H1 (cell line): ENCODE measurements at regions not wholly inside any gene's neighbourhood (a gene's known extent, or its start where the extent isn't known, plus 50 kb on each side); places are given as distances from the start of the nearest gene placed in this dataset.

Experiments
- CTCF ChIA-PET: fragments of 300-600 bp; sonication (Branson Sonifier 250); formaldehyde crosslinking; loops from one replicate; lab custom pipeline; 2021; ENCODE audit not compliant: partially characterized antibody; lab: Charles Lee
- POLR2A ChIA-PET: fragments of 300-600 bp; sonication (Branson Sonifier 250); formaldehyde crosslinking; loops from one replicate; lab custom pipeline; 2021; ENCODE audit warnings: inconsistent platforms; ENCODE audit not compliant: partially characterized antibody; lab: Charles Lee
- DNase-seq, 2 experiments: peaks; one replicate each; pipeline versions ENCODE4 v3.0.0 to v3.0.0-alpha.2; 2010 to 2022; ENCODE audit warnings: low spot score in 2 of 2, low read depth in 1 of 2, mixed read lengths in 1 of 2
- FAIRE-seq: peaks from 2 replicates; lab custom pipeline; 2011; peaks lifted over from hg19 to GRCh38; lab: Jason Lieb, UNC
- H2AFZ ChIP-seq: 2 replicates; pipeline ENCODE4 v1.8.1; 2012; ENCODE audit warnings: low read length, inconsistent platforms
- H2AK5ac ChIP-seq: 2 replicates; pipeline ENCODE4 v1.6.1; 2013; ENCODE audit warnings: low read depth, low read length
- H2BK120ac ChIP-seq: replicated peaks from 2 replicates; pipeline ENCODE3; 2013; ENCODE audit warnings: low read depth, low read length, inconsistent platforms
- H2BK12ac ChIP-seq: 2 replicates; pipeline ENCODE4 v1.6.1; 2013; ENCODE audit warnings: low read depth, low read length
- H2BK15ac ChIP-seq: 2 replicates; pipeline ENCODE4 v1.6.1; 2013; ENCODE audit warnings: low read length
- H2BK20ac ChIP-seq: 2 replicates; pipeline ENCODE4 v1.6.1; 2013; ENCODE audit warnings: low read length
- H2BK5ac ChIP-seq: 2 replicates; pipeline ENCODE4 v1.6.1; 2013; ENCODE audit warnings: low read depth, low read length
- H3K14ac ChIP-seq: 2 replicates; pipeline ENCODE4 v1.6.1; 2013; ENCODE audit warnings: inconsistent platforms; ENCODE audit not compliant: insufficient read length
- H3K18ac ChIP-seq: 2 replicates; pipeline ENCODE4 v1.6.1; 2013; ENCODE audit warnings: low read length; ENCODE audit errors: extremely low read depth
- H3K23ac ChIP-seq: 2 replicates; pipeline ENCODE4 v1.6.1; 2013; ENCODE audit warnings: inconsistent platforms; ENCODE audit not compliant: insufficient read length
- H3K23me2 ChIP-seq: 2 replicates; pipeline ENCODE4 v1.6.1; 2013; ENCODE audit warnings: low read depth, low read length
- H3K27ac ChIP-seq: 2 replicates; pipeline ENCODE4 v1.6.1; 2011; ENCODE audit warnings: low read depth, low read length, inconsistent platforms
- H3K27me3 ChIP-seq, 4 experiments: replicated peaks in 1 of 4; 1 replicate in 1 of 4; 2 replicates in 3 of 4; pipeline versions ENCODE4 v1.6.1 to v1.8.1; 2011 to 2013; ENCODE audit warnings: low read length in 3 of 4, mild to moderate bottlenecking in 3 of 4, inconsistent platforms in 2 of 4, mixed read lengths in 2 of 4, moderate library complexity in 1 of 4; ENCODE audit not compliant: control insufficient read depth in 3 of 4, insufficient read depth in 3 of 4; ENCODE audit errors: extremely low read depth in 1 of 4
- H3K36me3 ChIP-seq, 4 experiments: 2 replicates each; pipeline versions ENCODE4 v1.6.1 to v1.8.1; 2011 to 2013; ENCODE audit warnings: mild to moderate bottlenecking in 4 of 4, low read length in 3 of 4, moderate library complexity in 2 of 4, control low read depth in 1 of 4, inconsistent platforms in 1 of 4; ENCODE audit not compliant: insufficient read depth in 4 of 4, control insufficient read depth in 2 of 4
- H3K4ac ChIP-seq: replicated peaks from 2 replicates; pipeline ENCODE3; 2013; ENCODE audit warnings: low read length, low read depth, mixed read lengths, inconsistent platforms; ENCODE audit not compliant: insufficient read length
- H3K4me1 ChIP-seq, 4 experiments: replicated peaks in 1 of 4; 1 replicate in 1 of 4; 2 replicates in 3 of 4; pipeline versions ENCODE4 v1.6.1 to v1.8.1; 2011 to 2013; ENCODE audit warnings: low read length in 3 of 4, inconsistent platforms in 2 of 4, mixed read lengths in 1 of 4; ENCODE audit not compliant: insufficient read depth in 4 of 4, control insufficient read depth in 3 of 4
- H3K4me2 ChIP-seq, 2 experiments: 2 replicates each; pipeline versions ENCODE4 v1.6.1 to v1.8.1; 2011 to 2013; ENCODE audit warnings: low read depth in 2 of 2, low read length in 2 of 2, control low read depth in 1 of 2, inconsistent platforms in 1 of 2, mild to moderate bottlenecking in 1 of 2; ENCODE audit not compliant: insufficient read depth in 1 of 2
- H3K4me3 ChIP-seq, 4 experiments: fragments of 200-600, 300-600 bp in 1 of 4; sonication (generic), shearing (Covaris generic), sonication (Bioruptor Twin) in 1 of 4; 2 replicates each; pipeline versions ENCODE4 v1.5.1 to v1.8.1; 2011 to 2016; ENCODE audit warnings: low read length in 4 of 4, low read depth in 3 of 4, control low read depth in 2 of 4, inconsistent platforms in 2 of 4, mild to moderate bottlenecking in 2 of 4, mixed read lengths in 1 of 4, moderate library complexity in 1 of 4; ENCODE audit not compliant: insufficient read depth in 2 of 4; ENCODE audit errors: extremely low read depth in 1 of 4
- H3K56ac ChIP-seq: replicated peaks from 2 replicates; pipeline ENCODE3; 2013; ENCODE audit warnings: low read depth, mild to moderate bottlenecking, mixed read lengths, low read length, inconsistent platforms; ENCODE audit not compliant: insufficient read length
- H3K79me1 ChIP-seq: 2 replicates; pipeline ENCODE4 v1.6.1; 2013; ENCODE audit warnings: low read depth, low read length, control low read depth
- H3K79me2 ChIP-seq, 2 experiments: 2 replicates each; pipeline versions ENCODE4 v1.6.1 to v1.8.1; 2012 to 2013; ENCODE audit warnings: low read length in 2 of 2, mild to moderate bottlenecking in 2 of 2, inconsistent platforms in 1 of 2; ENCODE audit not compliant: insufficient read depth in 2 of 2, control insufficient read depth in 1 of 2
- H3K9ac ChIP-seq, 4 experiments: replicated peaks in 1 of 4; 1 replicate in 1 of 4; 2 replicates in 3 of 4; pipeline versions ENCODE4 v1.6.1 to v1.8.1; 2011 to 2013; ENCODE audit warnings: low read depth in 3 of 4, low read length in 3 of 4, control low read depth in 2 of 4, mild to moderate bottlenecking in 2 of 4, moderate library complexity in 2 of 4, inconsistent platforms in 1 of 4; ENCODE audit errors: extremely low read depth in 1 of 4
- H3K9me3 ChIP-seq, 2 experiments: 2 replicates each; pipeline versions ENCODE4 v1.6.1 to v1.8.1; 2012 to 2013; ENCODE audit warnings: mild to moderate bottlenecking in 2 of 2, moderate library complexity in 2 of 2, control low read depth in 1 of 2, inconsistent platforms in 1 of 2, low read depth in 1 of 2, low read length in 1 of 2, mixed read lengths in 1 of 2; ENCODE audit not compliant: insufficient read depth in 2 of 2
- H4K20me1 ChIP-seq, 2 experiments: replicated peaks in 1 of 2; 2 replicates each; pipeline versions ENCODE3 to v1.8.1; 2011 to 2013; ENCODE audit warnings: inconsistent platforms in 2 of 2, low read length in 2 of 2, mild to moderate bottlenecking in 1 of 2; ENCODE audit not compliant: insufficient read depth in 2 of 2, control insufficient read depth in 1 of 2
- H4K5ac ChIP-seq: 2 replicates; pipeline ENCODE4 v1.6.1; 2013; ENCODE audit warnings: low read length, low read depth, mixed read lengths, inconsistent platforms; ENCODE audit not compliant: insufficient read length
- H4K8ac ChIP-seq: 2 replicates; pipeline ENCODE4 v1.8.0; 2013; ENCODE audit warnings: mild to moderate bottlenecking, moderate library complexity, low read length, inconsistent platforms; ENCODE audit not compliant: insufficient read depth; ENCODE audit errors: extremely low read depth
- H4K91ac ChIP-seq: replicated peaks from 2 replicates; pipeline ENCODE3; 2013; ENCODE audit warnings: low read length, mixed read lengths, inconsistent platforms; ENCODE audit not compliant: insufficient read length
- SIRT6 ChIP-seq: IDR thresholded peaks from one replicate; pipeline ENCODE4 v1.7.1; 2012; ENCODE audit warnings: low read length, inconsistent platforms
- WGBS, 2 experiments: shearing (Covaris generic) in 1 of 2; methylation state at CpG; one replicate each; pipeline versions ENCODE4 v1.1.6 to v1.1.7; 2013 to 2015; ENCODE audit warnings: low lambda C conversion rate in 2 of 2, mixed read lengths in 2 of 2, inconsistent platforms in 1 of 2, low coverage in 1 of 2, missing lambda C conversion rate in 1 of 2; ENCODE audit not compliant: insufficient replicate concordance in 2 of 2, insufficient coverage in 1 of 2, insufficient read length in 1 of 2; ENCODE audit errors: extremely low coverage in 1 of 2, missing lambda C conversion rate in 1 of 2; 5-methylcytosine and 5-hydroxymethylcytosine counted together

- no peak overlapping the region for H3K18ac ChIP-seq
- H2AK5ac ChIP-seq: no peak overlapping the region
- H4K5ac ChIP-seq: no peak overlapping the region
- H3K4ac ChIP-seq: no peak overlapping the region
- no peak overlapping the region for H3K4me2 ChIP-seq
- H3K14ac ChIP-seq: no peak overlapping the region
- H3K4me3 ChIP-seq: no peak overlapping the region
- H3K27ac ChIP-seq: no peak overlapping the region
- no peak overlapping the region for H2BK12ac ChIP-seq
- WGBS, 2 experiments: 85% methylated on average over 1 of the region's 1 CpG; no CpG with 5 or more reads in 1 of the 2 experiments
- H3K4me1 ChIP-seq: no peaks in the 10 kb centered on the region
- no peak overlapping the region for H4K8ac ChIP-seq
- no peaks in the 10 kb centered on the region for H3K36me3 ChIP-seq
- H3K56ac ChIP-seq: no peak overlapping the region
- no peak for TF ChIP-seq SIRT6
- DNase-seq (no peak), FAIRE-seq (no peak)
- no peaks in the 10 kb centered on the region for H4K20me1 ChIP-seq
- POLR2A ChIA-PET: no interaction called here
- H3K27me3 ChIP-seq: no peaks in the 10 kb centered on the region
- no peak overlapping the region for H2BK15ac ChIP-seq
- no peaks in the 10 kb centered on the region for H3K23me2 ChIP-seq
- no peak overlapping the region for H4K91ac ChIP-seq
- H2AFZ ChIP-seq: no peak overlapping the region
- no peak overlapping the region for H2BK20ac ChIP-seq
- no peak overlapping the region for H3K23ac ChIP-seq
- no peak overlapping the region for H2BK5ac ChIP-seq
- no peak overlapping the region for H3K9ac ChIP-seq
- H3K79me2 ChIP-seq: no peaks in the 10 kb centered on the region
- no peaks in the 10 kb centered on the region for H3K9me3 ChIP-seq
- H2BK120ac ChIP-seq: no peak overlapping the region
- CTCF ChIA-PET: no interaction called here
- no peaks in the 10 kb centered on the region for H3K79me1 ChIP-seq
Observed at GRCh38 chr13:82344867-82345266, 1537.4 kb downstream of the SLITRK1 start.
